ENCODE measurements at regions not wholly inside any gene's neighbourhood (a gene's known extent, or its start where the extent isn't known, plus 50 kb on each side); places are given as distances from the start of the nearest gene placed in this dataset.

DNA sequence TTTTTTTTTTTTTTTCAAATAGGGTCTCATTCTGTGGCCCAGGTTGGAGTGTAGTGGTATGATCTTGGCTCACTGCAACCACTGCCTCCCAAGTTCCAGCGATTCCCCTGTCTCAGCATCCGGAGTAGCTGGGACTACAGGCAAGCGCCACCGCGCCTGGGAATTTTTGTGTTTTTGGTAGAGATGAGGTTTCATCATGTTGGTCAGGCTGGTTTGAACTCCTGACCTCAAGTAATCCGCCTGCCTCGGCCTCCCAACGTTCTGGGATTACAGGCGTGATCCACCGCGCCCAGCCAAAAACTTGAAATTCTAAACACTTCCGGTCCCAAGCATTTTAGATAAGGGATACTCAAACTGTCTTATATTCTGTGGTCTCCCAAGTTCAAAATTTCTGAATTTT lies 718.9 kb upstream of the MEF2C start:
- Mint-ChIP-seq H3K4me1 (no peaks in the 10 kb centered on the region), H3K36me3 (no peaks in the 10 kb centered on the region), H3K4me3 (no peak overlapping the region), H3K27me3 (ENCODE audit: low read depth in 3 of 3) (peaks cover 0 to 5% (median 2%) of the 10 kb centered on the region in 3 donors), H3K9me3 (no peaks in the 10 kb centered on the region), H3K27ac (no peak overlapping the region)
- DNase-seq, result no peak

GRCh38 chr5:89597878-89598277 lies 714.9 kb upstream of the MEF2C start:
- no peak for DNase-seq
- no peaks in the 10 kb centered on the region for H3K9me3 Mint-ChIP-seq
- no peaks in the 10 kb centered on the region for H3K36me3 Mint-ChIP-seq
- H3K27ac Mint-ChIP-seq, result no peak overlapping the region
- H3K4me1 Mint-ChIP-seq, result no peaks in the 10 kb centered on the region
- H3K4me3 Mint-ChIP-seq, result no peak overlapping the region
- peaks cover 0 to 3% (median 2%) of the 10 kb centered on the region in 3 donors for H3K27me3 Mint-ChIP-seq (ENCODE audit: low read depth in 3 of 3)

DNA sequence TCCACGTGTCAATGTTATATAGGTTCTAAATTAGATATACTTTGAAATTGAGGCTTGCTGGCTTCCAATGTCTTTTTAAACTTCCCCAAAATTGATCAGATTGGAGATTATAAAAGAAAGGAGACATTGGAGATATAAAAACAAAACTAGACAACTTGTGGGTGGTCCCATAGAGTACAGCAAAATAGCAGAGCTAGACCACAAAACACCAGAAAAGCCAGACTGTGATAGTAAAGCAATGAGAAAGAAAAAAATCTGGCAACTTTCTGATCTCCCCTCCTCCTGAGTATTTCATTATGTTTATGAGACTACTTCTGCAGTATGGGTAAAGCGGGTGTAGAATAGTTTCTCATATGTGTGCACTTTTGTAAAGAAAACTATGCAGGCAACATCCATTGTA lies 713.8 kb upstream of the MEF2C start:
- Mint-ChIP-seq H3K9me3 (no peaks in the 10 kb centered on the region), H3K4me3 (no peak overlapping the region)

GRCh38 chr5:89595056-89595455 lies 712.1 kb upstream of the MEF2C start:
- no peak overlapping the region for H3K4me3 Mint-ChIP-seq
- DNase-seq, result no peak
- H3K27ac Mint-ChIP-seq, result no peak overlapping the region
- peaks cover 0 to 3% (median 2%) of the 10 kb centered on the region in 3 donors for H3K27me3 Mint-ChIP-seq (ENCODE audit: low read depth in 3 of 3)
- H3K4me1 Mint-ChIP-seq, result no peaks in the 10 kb centered on the region
- H3K9me3 Mint-ChIP-seq, result peaks cover 0 to under 1% (median 0%) of the 10 kb centered on the region in 6 donors
- H3K36me3 Mint-ChIP-seq, result peaks cover 0 to 4% (median 0%) of the 10 kb centered on the region in 3 donors

More for the DNA sequence above, 713.8 kb upstream of the MEF2C start:
- DNase-seq, result no peak
- Mint-ChIP-seq H3K36me3 (no peaks in the 10 kb centered on the region), H3K27me3 (ENCODE audit: low read depth in 3 of 3) (peaks cover 0 to 3% (median 2%) of the 10 kb centered on the region in 3 donors), H3K27ac (no peak overlapping the region), H3K4me1 (no peaks in the 10 kb centered on the region)

GRCh38 chr5:89584339-89584956 lies 701.5 kb upstream of the MEF2C start:
- Mint-ChIP-seq H3K9me3 (peaks cover 0 to 6% (median under 1%) of the 10 kb centered on the region in 6 donors), H3K27me3 (ENCODE audit: low read depth in 3 of 3) (no peaks in the 10 kb centered on the region), H3K36me3 (no peaks in the 10 kb centered on the region), H3K4me3 (no peak overlapping the region), H3K4me1 (no peaks in the 10 kb centered on the region), H3K27ac (no peak overlapping the region)
- DNase-seq, result no peak

GRCh38 chr5:89583534-89583933 lies 700.5 kb upstream of the MEF2C start:
- peaks cover 0 to 1% (median 0%) of the 10 kb centered on the region in 3 donors for H3K27me3 Mint-ChIP-seq (ENCODE audit: low read depth in 3 of 3)
- H3K4me3 Mint-ChIP-seq, result no peak overlapping the region
- H3K27ac Mint-ChIP-seq, result no peak overlapping the region
- no peaks in the 10 kb centered on the region for H3K4me1 Mint-ChIP-seq
- no peak for DNase-seq
- H3K9me3 Mint-ChIP-seq, result peaks cover 0 to 6% (median under 1%) of the 10 kb centered on the region in 6 donors
- no peaks in the 10 kb centered on the region for H3K36me3 Mint-ChIP-seq

DNA sequence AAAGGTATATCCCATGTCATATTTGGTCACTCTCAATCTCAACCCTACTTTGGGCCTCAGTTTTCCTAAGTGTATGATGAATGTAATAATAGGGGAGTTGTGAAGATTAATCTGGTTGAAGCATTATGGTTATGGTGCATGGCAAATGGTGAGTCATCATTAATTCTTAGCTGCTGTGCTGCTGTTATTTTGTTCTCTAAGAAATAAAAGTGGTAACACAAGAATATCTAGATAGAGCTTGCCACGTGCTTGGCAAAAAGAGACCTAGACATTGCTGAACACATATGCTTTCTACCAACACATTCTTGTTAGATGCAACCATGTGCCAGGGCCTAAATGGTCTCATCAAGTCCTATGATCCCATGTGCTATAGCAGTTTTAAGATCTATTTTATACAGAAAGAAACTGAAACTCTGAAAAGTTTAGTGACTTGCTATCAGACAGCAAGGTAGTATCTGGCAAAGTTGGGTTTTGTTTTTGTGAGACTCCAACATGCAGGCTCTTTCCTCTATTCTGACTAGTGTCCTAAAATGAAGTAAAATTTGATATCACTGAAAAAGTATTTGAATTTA lies 699.9 kb upstream of the MEF2C start:
- Mint-ChIP-seq H3K27me3 (ENCODE audit: low read depth in 3 of 3) (peaks cover 0 to 1% (median 0%) of the 10 kb centered on the region in 3 donors), H3K27ac (no peak overlapping the region), H3K36me3 (no peaks in the 10 kb centered on the region), H3K4me3 (no peak overlapping the region), H3K9me3 (peaks cover 0 to 6% (median under 1%) of the 10 kb centered on the region in 6 donors), H3K4me1 (no peaks in the 10 kb centered on the region)
- no peak for DNase-seq

DNA sequence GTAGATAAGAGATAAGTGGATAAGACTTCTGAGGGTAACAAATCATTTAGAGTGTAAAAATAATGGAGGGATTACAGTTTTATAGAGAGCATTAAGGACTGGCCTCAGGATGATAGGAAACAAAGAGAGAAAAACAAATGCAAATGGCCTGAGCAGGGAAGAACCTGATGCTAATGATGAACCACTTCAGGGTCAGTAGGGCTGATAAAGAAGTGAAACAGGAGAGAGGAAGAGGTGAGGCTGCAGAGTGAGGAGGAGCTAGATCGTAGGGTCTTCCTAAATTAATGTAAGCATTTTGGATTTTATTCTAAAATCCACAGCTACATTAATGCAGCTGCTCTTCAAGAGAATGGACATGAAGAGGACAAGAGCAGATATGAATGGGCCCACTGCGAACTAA lies 698.0 kb upstream of the MEF2C start:
- Mint-ChIP-seq H3K36me3 (no peaks in the 10 kb centered on the region), H3K9me3 (peaks cover 0 to 6% (median under 1%) of the 10 kb centered on the region in 6 donors), H3K4me3 (no peak overlapping the region), H3K4me1 (no peaks in the 10 kb centered on the region), H3K27ac (no peak overlapping the region), H3K27me3 (ENCODE audit: low read depth in 3 of 3) (peaks cover 0 to 1% (median 0%) of the 10 kb centered on the region in 3 donors)
- no peak for DNase-seq

GRCh38 chr5:89575319-89575718 lies 692.3 kb upstream of the MEF2C start:
- H3K4me3 Mint-ChIP-seq, result no peak overlapping the region
- H3K4me1 Mint-ChIP-seq, result no peaks in the 10 kb centered on the region
- H3K9me3 Mint-ChIP-seq, result peaks cover 0 to 4% (median 0%) of the 10 kb centered on the region in 6 donors
- no peak overlapping the region for H3K27ac Mint-ChIP-seq
- DNase-seq, result no peak
- peaks cover 0 to 1% (median 0%) of the 10 kb centered on the region in 3 donors for H3K27me3 Mint-ChIP-seq (ENCODE audit: low read depth in 3 of 3)
- H3K36me3 Mint-ChIP-seq, result no peaks in the 10 kb centered on the region

DNA sequence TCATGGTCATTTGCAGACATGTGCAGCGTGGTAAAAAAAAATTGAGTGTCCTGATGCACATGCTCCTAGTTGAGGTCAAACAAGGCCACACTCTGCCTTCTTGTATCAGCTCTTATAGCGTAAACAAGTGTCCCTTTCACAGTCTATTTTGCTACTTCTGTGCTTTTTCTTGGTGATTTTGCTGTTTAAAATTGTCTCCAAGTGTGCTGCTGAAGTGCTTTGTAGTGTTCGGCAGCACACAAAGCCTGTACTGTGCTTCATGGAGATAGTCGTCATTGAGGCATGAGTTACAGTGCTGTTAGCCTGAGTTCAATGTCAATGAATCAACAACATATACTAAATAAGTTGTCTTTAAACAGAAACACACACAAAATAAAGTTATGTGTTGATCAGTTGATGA lies 690.4 kb upstream of the MEF2C start:
- Mint-ChIP-seq H3K4me1 (no peaks in the 10 kb centered on the region), H3K27ac (no peak overlapping the region), H3K4me3 (no peak overlapping the region), H3K27me3 (ENCODE audit: low read depth in 3 of 3) (no peaks in the 10 kb centered on the region), H3K9me3 (peaks cover 0 to 8% (median 0%) of the 10 kb centered on the region in 6 donors), H3K36me3 (peaks cover 0 to 4% (median 0%) of the 10 kb centered on the region in 3 donors)
- DNase-seq, result no peak

GRCh38 chr5:89572696-89573095 lies 689.7 kb upstream of the MEF2C start:
- Mint-ChIP-seq H3K4me3 (no peak overlapping the region), H3K9me3 (peaks cover 0 to 9% (median 0%) of the 10 kb centered on the region in 6 donors), H3K36me3 (peaks cover 0 to 4% (median 0%) of the 10 kb centered on the region in 3 donors), H3K4me1 (no peaks in the 10 kb centered on the region), H3K27me3 (ENCODE audit: low read depth in 3 of 3) (no peaks in the 10 kb centered on the region), H3K27ac (no peak overlapping the region)
- no peak for DNase-seq

DNA sequence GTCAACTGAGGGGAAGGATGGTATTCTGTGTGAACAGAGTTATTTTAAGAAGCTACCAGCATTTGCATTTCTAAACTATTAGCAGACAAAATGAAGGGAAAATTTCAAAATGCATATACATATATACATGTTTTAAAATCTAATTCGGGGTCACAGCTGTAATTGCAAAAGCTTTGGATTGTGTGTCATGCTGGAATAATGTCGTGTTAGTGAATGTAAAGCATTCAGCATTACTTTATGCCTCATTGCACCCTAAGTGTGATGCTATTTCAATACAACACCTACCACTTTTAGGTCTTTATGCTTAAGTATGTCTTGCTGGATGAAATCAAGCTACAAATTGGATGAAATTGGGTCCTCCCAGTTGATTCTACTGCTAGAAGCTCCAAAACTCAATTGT lies 687.6 kb upstream of the MEF2C start:
- no peak for DNase-seq
- no peaks in the 10 kb centered on the region for H3K4me1 Mint-ChIP-seq
- no peaks in the 10 kb centered on the region for H3K27me3 Mint-ChIP-seq (ENCODE audit: low read depth in 3 of 3)
- H3K9me3 Mint-ChIP-seq, result peaks cover 0 to 9% (median 0%) of the 10 kb centered on the region in 6 donors
- peaks cover 0 to 4% (median 0%) of the 10 kb centered on the region in 3 donors for H3K36me3 Mint-ChIP-seq
- no peak overlapping the region for H3K27ac Mint-ChIP-seq
- H3K4me3 Mint-ChIP-seq, result no peak overlapping the region

DNA sequence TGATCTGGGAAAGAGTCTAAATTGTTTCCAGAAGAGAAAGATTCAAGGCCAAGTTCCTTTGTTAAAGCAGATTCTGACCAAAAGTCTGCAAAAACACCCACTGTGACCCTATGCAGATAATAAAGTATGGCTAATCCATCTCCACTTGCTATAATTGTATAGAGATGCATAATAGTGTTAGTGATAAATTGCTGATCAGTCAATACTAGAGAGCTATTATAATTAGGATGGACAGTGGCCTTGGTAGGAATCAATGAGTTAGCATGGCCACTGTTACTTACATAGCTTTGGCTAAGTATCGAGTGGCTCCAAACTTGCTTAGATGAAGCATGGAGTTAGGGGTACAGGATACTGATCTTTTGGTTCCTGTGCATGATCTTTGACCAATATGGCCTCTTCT lies 683.4 kb upstream of the MEF2C start:
- peaks cover 0 to 5% (median 0%) of the 10 kb centered on the region in 6 donors for H3K9me3 Mint-ChIP-seq
- H3K4me3 Mint-ChIP-seq, result no peak overlapping the region
- H3K27me3 Mint-ChIP-seq (ENCODE audit: low read depth in 3 of 3), result no peaks in the 10 kb centered on the region
- H3K4me1 Mint-ChIP-seq, result no peaks in the 10 kb centered on the region
- peaks cover 0 to 4% (median 0%) of the 10 kb centered on the region in 3 donors for H3K36me3 Mint-ChIP-seq
- DNase-seq, result no peak
- no peak overlapping the region for H3K27ac Mint-ChIP-seq

GRCh38 chr5:89560696-89561095 lies 677.7 kb upstream of the MEF2C start:
- no peaks in the 10 kb centered on the region for H3K9me3 Mint-ChIP-seq
- no peaks in the 10 kb centered on the region for H3K4me1 Mint-ChIP-seq
- no peak for DNase-seq
- H3K27ac Mint-ChIP-seq, result no peak overlapping the region
- no peaks in the 10 kb centered on the region for H3K36me3 Mint-ChIP-seq
- no peak overlapping the region for H3K4me3 Mint-ChIP-seq
- no peaks in the 10 kb centered on the region for H3K27me3 Mint-ChIP-seq (ENCODE audit: low read depth in 3 of 3)

Measured in immature natural killer cell (primary cell).